ENCODE measurements at regions not wholly inside any gene's neighbourhood (a gene's known extent, or its start where the extent isn't known, plus 50 kb on each side); places are given as distances from the start of the nearest gene placed in this dataset.

DNA sequence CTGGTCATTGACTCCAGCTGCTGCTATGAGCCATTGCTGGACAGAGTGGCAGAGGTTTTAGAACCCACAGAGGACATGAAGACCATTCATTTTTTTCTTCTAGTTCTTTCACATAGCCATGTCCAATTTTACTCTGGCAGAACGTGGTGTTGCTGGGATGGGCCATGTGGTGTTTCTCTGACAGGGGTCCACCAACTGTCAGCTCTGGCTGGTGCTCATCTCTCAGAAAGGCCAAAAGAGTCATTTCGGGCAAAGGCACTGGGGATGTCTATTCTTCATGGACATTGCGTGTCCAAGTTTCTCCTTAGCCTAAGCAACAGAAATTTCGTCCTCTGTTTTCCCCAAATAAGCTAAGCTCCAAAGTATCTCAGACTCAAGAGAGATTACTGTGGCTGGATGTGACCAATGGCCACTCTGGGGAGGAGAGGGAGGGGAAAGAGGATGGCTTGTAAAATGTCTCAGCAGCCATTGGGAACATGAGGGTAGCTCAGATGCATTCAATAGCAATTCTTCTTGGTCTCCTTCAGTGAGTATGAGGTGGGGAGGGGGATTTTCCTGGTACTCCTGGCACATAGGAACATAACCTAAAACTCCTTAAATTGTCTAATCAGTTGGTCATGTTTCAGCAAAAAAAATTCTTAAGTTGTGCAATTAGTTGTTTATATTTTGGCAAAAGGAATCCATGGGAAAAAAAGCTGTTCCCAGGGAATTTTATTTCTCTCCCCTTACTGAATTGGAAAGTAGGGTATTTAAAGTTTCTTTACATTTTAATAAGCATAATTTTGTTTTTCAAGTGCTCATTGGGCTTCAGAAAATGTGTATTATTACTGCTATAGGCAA lies 131.6 kb upstream of the MITF start:
- no peak for DNase-seq (ENCODE audit: insufficient read length, low spot score)
- FAIRE-seq, result no peak
- TF ChIP-seq, protein P1, sequence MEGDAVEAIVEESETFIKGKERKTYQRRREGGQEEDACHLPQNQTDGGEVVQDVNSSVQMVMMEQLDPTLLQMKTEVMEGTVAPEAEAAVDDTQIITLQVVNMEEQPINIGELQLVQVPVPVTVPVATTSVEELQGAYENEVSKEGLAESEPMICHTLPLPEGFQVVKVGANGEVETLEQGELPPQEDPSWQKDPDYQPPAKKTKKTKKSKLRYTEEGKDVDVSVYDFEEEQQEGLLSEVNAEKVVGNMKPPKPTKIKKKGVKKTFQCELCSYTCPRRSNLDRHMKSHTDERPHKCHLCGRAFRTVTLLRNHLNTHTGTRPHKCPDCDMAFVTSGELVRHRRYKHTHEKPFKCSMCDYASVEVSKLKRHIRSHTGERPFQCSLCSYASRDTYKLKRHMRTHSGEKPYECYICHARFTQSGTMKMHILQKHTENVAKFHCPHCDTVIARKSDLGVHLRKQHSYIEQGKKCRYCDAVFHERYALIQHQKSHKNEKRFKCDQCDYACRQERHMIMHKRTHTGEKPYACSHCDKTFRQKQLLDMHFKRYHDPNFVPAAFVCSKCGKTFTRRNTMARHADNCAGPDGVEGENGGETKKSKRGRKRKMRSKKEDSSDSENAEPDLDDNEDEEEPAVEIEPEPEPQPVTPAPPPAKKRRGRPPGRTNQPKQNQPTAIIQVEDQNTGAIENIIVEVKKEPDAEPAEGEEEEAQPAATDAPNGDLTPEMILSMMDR (IDR thresholded peaks at IDR 0.05; ENCODE audit: insufficient read depth, missing control alignments), result no peak

DNA sequence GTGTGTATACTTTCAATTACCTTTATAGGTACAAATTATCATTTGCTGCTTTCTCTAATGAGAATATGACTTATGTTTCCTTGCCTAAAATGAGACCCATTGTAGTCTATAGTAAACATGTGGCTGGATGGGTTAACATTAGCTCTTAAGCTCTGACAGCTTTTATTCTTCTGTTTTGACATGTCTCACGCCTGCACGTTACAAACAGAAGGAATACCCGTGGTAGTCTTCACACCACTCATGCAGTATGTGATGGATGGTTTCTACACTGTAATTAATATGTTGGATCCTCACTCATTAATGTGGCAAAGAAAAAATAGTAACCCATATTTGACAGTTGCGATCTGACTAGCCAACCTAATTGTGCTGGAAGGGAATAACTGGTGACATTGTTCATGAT lies 133.4 kb upstream of the MITF start:
- FAIRE-seq (no peak), DNase-seq (ENCODE audit: insufficient read length, low spot score) (no peak)
- TF ChIP-seq, protein P1 (IDR thresholded peaks at IDR 0.05; ENCODE audit: insufficient read depth, missing control alignments), result no peak

DNA sequence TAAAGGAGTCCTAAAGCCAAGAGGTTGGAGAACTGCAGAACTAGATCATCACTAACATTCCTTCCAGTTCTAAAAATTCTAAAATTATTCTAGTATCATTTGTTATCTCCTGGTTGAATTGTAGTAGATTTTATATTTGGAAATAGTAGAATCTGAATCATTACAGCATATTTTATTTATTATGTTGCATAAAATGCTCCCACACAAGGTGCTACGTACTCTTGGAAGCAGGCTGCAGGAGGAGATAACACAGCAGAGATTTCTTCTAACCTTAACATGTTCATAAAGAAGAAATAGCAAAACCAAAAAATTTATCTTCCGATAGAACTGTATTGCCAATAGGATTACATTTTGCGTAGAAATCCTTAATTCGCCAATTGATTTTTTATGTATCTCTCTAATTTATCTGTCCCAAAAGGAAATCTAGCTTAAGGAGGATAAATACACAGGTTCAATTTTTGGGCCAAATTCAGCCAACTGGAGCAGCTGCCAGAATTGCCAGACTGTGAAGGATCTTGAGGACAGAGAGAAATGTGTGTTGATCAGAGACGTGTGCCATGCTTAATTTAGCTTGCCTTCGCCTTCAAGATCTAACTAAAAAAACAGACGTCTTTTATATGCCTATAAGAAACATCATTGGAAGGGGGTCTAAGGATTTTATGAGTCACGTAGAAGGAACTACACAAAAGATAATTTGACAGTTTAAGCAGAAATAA lies 134.4 kb upstream of the MITF start:
- TF ChIP-seq, protein P1 (IDR thresholded peaks at IDR 0.05; ENCODE audit: insufficient read depth, missing control alignments), result no peak

DNA sequence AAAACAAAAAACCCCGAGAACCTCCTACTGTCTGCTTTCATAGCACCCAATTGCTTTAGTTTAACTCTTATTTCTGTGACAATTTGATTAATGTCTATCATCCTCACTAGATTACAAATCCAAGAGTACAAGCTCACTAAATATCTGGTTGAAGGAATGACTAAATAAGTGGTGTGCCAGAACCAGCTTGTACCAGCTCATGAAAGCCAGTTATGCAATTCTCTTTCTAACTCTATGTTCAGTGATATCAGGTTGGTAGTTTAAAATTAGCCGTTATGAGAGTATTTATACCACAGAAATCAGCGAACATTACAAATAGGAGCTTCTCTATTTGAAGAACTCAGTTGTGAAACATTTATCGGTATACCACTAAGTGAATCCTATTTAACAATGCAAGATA lies 137.2 kb upstream of the MITF start:
- TF ChIP-seq, protein P1 (IDR thresholded peaks at IDR 0.05; ENCODE audit: insufficient read depth, missing control alignments), result no peak
- DNase-seq (ENCODE audit: insufficient read length, low spot score) (no peak), FAIRE-seq (no peak)

More for the DNA sequence above, 134.4 kb upstream of the MITF start:
- FAIRE-seq (no peak), DNase-seq (ENCODE audit: insufficient read length, low spot score) (no peak)

DNA sequence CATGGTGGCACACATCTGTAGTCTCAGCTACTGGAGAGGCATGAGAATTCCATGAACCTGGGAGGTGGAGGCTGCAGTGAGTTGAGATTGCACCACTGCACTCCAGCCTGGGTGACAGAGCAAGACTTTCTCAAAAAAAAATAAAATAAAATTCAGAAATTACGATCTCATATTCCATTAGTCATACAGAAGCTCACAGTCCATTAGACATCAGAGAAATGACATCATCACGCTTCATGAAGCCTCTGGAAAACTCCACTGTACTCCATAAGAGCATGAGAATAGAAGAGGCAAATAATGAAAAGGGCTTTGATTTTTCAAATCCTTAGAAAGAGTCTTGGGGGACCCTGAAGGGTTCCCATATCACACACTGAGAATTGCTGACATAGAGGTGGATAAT lies 145.0 kb upstream of the MITF start:
- no peak for DNase-seq (ENCODE audit: insufficient read length, low spot score)
- TF ChIP-seq, protein P1 (IDR thresholded peaks at IDR 0.05; ENCODE audit: insufficient read depth, missing control alignments), result no peak
- no peak for FAIRE-seq

GRCh38 chr3:69591164-69591736 lies 148.0 kb upstream of the MITF start:
- TF ChIP-seq, protein P1 (IDR thresholded peaks at IDR 0.05; ENCODE audit: insufficient read depth, missing control alignments), result no peak
- FAIRE-seq (no peak), DNase-seq (ENCODE audit: insufficient read length, low spot score) (no peak)

Data from D721Med (cell line).